ENCODE measurements at regions not wholly inside any gene's neighbourhood (a gene's known extent, or its start where the extent isn't known, plus 50 kb on each side); places are given as distances from the start of the nearest gene placed in this dataset.

DNA sequence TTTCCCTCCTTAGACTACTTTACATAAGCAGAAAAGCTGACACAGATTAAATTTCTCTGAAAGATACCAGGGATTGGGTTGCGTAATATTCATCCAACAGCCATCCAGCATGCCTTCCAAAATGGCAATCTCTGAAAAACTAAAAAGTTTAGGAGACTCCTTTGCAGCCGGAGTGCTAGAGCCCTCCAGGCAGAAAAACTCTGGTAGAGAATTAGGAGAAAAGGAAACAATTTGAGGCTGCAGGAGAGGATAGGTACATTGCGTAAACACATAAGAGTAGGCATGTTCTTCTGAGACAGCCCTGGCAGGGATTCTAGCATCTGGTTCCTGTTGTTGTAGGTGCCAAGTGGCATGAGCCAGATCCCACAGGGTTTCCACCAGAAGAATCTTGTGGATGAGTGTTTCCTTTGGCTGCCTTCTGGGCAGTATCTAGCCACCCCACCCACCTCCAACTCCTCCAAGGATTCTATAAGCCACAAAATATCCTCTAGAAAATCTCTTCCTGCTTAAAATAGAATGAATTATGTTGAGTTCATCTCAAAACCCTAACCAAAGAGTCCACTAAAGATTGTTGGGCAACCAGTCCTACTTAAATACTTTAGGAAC is 402.4 kb downstream of the HGF start:
- no peak for DNase-seq (ENCODE audit: low read depth in 2 of 2)

DNA sequence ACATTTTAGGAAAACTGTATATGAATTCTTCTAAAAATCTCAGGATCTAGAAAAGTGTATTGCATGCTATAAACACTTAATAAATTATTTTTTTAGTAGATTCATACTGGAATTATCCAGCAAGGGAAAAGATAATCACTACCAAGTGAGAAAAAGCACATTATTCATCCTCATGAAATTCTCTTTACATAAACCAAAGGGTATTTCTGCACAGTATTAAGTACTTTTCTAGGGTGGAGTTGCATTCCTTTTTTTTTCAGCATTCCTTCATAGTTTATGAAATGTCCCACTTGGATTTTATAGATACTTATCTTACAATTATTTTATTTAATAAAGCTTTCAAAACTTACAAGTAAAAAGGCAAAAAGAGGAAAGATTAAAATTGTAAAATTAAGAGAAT is 403.3 kb downstream of the HGF start:
- DNase-seq (ENCODE audit: low read depth in 2 of 2) = no peak

DNA sequence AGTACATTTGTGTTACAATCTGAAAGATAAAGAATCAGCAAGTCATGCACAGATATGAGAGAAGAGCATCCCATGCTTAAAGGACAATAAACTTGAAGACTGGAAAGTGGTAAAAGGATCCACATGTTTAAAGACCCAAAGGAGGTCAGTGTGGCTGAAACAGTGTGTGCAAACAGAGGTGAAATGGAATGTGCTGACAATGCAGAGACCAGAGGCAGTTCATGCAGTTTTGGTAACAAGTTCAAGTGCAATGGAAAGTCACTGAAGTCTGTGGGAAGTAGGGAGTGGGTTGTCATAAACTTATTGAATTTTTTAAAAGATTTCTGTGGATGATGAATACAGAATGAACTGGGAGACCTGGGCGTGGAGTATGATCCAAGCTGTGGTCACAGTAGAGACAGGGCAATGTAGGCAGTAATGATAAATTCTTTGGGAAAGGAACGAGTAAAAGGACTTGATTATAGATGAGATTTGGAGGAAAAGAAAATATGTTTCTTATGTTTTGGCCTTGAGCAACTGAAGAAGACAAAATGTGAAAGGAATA is 408.0 kb downstream of the HGF start:
- no peak for DNase-seq (ENCODE audit: low read depth in 2 of 2)

DNA sequence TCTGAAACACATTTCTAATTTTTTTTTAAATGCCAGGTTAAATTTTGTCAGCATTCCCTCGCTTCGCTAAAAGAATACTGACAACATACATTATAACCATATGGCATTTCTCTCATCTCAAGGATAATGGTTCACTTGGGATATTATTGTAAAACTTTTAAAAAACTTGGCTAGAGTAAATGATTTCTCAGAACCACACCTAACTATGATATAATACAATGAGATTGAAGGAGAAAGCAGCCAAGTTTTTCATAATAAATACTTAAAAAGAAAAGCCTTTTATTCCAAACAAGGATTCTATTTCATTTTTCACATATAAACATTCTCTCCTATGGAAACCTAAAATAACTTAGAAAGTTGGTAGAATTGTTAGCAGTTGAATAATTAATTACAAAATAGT is 413.9 kb downstream of the HGF start:
- DNase-seq (ENCODE audit: low read depth in 2 of 2) = no peak

DNA sequence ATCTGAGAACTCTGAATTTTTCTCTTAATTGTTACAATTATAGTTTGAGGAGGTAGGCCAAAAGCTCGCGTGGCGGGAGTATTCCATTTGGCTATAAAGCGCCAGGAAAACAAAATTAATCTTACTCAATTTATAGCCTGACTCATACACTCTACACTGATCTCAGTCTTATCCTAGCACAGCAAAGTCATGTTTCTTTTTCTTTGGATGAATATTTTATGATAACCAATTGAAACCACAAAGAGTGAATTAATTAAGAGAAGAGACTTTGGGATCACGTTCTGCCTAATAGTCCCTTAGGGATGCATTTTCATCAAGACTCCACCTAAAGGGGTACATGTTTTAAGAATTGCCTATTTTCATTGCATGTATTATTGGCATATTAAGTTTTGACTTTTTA is 420.8 kb downstream of the HGF start:
- no peak for DNase-seq (ENCODE audit: low read depth in 2 of 2)

DNA sequence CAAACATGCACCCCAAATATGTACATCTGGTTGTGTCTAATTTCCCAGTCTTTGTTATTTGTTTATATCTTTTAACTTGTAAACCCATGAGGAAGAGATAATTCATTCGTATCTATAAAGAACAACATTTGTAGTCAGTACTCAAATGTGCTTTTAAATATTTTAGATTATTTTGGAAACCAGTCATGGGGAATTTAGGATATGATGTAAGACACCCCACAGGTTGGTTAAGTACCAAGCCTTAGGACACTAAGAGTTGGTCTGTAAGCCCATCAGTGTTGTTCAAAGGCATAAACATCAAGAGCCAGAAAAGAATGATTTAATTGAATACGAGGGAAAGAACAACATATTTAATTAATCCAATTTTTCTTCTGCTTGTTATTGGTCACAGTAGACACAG is 421.1 kb upstream of the SEMA3C start:
- no peak for DNase-seq (ENCODE audit: low read depth in 2 of 2)

DNA sequence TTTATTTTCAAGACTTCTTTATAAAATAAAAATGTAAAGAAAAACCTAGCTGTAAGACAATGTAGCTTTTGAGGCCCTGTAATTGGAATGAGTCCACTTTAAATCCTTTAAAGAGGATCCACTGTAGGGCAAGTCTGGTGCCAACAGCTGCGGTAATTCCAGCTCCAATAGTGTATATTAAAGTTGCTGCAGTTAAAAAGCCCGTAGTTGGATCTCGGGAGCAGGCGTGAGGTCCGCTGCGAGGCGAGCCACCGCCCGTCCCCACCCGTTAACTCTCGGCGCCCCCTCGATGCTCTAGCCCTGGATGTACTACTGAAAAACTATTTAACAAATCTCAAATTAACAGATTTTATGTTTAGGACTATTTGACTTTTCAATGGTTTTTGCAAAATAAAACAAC is 414.7 kb upstream of the SEMA3C start:
- DNase-seq (ENCODE audit: low read depth in 2 of 2) = no peak

DNA sequence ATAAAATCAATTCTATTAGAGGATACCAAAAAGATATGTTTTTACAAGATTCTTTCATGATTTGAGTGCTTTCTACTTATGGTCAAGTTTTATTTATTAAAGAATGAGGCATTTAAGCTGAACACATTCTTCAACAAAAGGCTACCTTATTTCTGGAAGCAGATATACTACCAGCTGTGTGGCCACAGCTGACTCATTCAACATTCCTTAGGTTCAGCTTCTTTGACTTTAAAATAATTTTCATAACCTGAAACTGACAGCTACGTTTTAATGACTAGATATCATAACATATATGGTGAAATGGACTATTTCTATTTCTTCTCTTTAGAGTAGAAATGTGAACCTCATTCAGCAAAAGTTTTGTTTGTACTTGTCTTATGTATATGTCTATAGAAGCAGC is 414.2 kb upstream of the SEMA3C start:
- DNase-seq (ENCODE audit: low read depth in 2 of 2) = peak in 1 of 2 donors; percentile 20

DNA sequence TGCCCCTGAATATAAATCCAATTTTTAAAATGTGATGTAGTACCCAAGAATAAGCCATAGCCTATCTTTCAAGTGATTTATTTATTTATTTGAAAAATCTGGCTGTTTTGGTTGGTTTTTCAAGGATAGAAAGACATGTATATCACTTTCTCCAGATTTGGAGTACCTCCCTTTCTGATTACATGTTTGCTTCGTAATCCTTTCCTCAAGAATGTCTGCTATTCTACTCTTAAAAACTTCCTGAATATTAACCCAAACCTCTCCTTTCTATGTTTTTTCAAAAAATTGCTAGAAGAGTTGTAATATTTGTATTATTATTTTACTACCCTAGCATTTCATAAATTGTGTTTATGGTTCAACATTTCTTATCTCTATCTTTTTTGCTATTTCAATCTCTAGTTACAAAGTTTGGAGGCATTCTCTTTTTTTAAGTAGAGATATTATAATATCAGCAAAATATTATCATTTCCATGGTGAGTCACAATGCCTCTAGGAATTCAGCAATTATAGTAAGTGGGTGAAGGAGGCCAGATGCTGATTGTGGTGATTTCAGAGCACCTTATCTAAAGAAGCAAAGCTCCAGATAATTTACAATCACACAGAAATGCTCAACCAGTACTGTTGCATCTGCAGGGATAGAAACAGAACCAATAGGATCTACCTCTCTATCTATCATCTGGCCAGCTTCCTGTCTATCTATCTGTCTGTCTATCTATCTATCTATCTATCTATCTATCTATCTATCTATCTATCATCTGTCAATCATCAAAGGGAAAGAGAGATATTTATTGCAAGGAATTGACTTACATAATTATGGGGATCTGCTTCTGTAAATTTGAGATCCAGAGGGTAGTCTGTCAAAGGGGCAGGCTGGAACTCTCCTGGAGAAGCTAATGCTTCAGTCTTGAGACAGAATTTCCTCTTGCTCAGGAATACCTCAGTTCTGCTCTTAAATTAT is 412.5 kb upstream of the SEMA3C start:
- DNase-seq (ENCODE audit: low read depth in 2 of 2) = peak in 1 of 2 donors; percentile 26

DNA sequence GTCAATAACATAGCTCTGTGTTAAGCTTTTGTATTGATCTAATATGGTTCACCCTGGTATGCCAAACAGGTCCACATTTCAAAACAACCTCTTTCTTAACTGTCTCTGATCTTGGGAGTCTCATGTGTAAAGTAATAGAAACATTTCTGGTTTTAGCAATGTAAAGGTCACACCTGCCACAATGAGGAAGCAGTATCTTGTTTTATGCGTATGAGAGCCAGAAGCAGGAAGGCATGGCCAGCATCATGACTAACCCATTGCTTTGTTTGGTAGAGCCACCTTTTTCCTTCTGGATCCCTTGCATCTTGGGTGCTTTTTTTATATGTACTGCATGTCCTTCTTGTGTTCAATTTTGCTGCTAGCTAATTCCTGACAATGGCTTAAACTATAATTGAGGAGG is 411.3 kb upstream of the SEMA3C start:
- DNase-seq (ENCODE audit: low read depth in 2 of 2) = no peak

DNA sequence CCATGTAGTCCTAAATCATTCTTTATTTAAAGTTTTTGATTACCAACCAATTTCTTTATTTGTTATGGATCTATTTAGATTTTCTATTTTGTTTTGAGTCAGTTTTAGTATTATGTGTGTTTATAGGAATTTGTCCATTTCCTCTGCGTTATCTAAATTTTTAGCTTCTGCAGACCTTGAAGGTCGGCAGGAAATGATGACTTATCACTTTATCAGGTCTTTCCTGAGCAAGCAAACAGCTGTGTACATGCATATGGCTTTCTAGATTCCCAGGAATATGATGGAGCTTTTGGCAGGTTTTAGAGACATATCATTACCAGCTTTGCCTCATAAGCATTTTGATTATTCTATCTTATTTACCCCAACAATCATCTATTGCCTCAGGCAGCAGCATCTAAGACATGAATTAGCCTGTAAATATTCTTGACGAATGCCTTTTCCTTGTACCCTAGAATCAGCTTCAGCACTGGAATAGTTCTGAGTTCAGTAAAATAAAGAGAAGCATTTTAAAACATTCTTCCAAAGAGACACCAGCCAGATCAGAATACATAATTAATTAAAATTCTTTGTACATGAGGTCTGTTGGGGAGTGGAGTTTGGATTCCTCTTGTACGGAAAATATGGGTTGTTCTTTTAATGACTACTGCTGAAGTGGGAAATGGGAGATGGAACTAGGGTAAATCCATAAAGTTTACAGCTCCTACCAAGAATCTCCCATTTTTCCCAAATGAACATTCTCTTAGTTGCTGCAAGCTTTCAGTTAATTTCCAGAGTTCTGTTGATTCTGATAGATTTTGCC is 408.8 kb upstream of the SEMA3C start:
- peak; percentile 65 to 70 for DNase-seq (ENCODE audit: low read depth in 2 of 2)

DNA sequence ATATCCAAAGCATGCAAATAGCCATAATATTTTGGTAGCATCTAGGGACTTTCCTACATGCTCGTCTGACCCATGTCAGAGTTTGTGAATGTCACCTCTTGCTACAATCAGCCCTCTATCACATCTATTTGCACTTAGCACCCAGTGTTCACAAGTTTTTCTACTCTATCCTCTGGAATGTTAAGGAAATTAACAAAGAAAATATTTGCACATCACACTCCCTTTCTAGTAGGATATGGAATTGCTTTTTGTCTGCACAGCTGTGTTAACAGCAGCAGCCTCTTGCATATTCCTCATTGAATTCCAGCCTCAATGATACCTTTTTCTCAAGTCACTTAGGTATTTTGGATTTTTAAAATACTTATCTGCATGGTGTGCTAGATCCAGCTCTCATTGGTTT is 403.1 kb upstream of the SEMA3C start:
- DNase-seq (ENCODE audit: low read depth in 2 of 2) = no peak

DNA sequence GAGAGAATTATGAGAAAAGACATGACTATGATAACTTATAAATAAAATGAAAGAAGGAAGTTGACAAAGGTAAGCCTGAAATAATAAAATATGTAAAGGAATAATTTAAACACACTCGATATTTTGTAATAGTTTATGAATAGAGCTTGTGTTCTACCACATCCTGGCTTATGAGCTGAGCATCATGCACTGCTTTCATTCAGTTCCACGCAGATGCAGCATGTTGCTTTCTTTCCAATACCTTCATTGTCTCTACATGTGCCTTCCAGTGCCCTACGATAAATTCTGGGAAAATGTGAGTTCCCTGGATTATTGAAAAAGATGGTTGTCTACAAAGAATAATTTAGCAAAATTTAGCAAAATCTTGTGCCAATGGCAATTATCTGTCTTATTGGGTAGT is 398.9 kb upstream of the SEMA3C start:
- no peak for DNase-seq (ENCODE audit: low read depth in 2 of 2)

DNA sequence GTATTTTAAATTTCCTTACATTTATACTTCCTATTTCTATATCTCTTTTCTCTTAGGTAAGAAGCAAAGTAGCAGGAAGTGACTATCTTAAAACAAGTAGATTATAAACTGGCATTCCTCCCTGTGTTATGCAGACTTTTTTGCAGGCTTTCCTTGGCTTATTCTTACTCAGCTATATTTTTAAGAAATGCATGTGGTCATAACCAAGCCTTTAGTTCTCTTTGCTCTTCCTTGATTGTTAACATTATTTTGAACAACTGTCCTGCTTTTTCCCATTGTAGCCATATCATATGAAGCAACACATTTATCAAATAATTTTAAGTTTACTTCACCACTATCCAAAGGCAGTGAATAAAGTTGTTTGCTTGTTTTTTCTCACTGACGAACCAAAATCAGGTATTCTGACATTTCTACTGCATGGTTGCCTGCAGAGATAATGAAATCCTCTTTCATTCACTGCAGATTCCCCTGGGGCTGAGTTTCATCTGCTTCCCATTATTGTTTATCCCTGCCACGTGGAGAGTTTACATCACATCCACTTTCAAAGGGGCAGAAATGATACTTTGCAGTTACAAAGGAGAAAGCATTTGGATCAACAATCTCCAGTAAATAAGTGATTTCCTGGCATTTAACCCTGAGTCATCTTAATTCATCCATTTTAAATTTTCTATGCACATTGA is 389.9 kb upstream of the SEMA3C start:
- no peak for DNase-seq (ENCODE audit: low read depth in 2 of 2)

DNA sequence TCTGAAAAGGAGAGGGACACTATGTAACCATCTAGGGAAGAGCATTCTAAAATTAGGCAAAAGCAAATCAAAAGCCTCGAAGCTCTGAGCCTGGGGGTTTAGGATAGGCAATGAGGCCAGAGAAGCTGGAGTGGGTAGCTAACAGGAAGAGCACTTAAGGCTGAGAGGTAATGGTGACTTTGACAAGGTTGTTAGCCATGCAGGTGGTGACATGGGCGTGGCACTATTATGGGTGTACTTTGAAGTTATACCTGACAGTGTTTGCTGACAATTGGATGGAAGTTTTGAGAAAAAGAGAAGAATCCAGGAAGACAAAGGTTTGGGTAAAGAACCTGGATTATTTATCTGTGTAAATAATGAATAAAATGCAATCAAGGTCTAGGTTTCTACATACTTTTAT is 383.0 kb upstream of the SEMA3C start:
- no peak for DNase-seq (ENCODE audit: low read depth in 2 of 2)

DNA sequence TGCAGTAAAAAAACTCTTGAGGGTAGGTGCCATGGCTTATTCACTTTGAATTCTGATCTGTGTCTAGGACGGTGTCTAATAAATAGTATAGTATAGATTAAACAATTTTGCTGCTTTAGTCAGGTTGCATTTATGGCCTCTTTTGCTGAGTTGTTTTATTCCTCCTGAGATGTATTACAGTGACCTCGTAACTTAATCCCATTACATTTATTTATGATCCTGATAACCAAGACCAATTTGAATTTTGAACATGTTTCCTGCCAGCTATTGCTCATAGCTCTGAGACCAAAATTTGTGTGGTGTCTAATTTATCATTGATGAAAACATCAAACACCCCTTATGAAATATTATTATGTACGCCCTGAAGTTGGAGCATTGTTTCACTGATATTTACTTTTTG is 381.9 kb upstream of the SEMA3C start:
- no peak for DNase-seq (ENCODE audit: low read depth in 2 of 2)

DNA sequence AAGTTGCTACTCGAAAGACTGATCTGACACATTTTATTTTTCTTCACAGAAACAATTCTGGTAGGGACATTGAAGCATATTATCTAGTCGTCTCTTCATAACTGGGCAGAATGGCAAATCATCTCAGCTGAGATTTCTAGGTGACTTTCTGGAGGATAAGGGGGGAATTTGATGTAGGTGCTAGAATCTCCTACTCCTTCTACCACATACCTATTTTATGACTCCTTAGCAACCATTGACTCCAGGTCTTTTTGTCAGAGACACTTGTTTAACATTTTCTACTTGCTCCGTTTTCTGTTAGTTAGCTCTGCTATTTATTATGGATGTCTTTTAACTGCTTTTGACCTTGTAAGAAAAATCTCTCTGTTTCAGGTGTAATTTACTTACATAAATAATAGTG is 380.9 kb upstream of the SEMA3C start:
- no peak for DNase-seq (ENCODE audit: low read depth in 2 of 2)

DNA sequence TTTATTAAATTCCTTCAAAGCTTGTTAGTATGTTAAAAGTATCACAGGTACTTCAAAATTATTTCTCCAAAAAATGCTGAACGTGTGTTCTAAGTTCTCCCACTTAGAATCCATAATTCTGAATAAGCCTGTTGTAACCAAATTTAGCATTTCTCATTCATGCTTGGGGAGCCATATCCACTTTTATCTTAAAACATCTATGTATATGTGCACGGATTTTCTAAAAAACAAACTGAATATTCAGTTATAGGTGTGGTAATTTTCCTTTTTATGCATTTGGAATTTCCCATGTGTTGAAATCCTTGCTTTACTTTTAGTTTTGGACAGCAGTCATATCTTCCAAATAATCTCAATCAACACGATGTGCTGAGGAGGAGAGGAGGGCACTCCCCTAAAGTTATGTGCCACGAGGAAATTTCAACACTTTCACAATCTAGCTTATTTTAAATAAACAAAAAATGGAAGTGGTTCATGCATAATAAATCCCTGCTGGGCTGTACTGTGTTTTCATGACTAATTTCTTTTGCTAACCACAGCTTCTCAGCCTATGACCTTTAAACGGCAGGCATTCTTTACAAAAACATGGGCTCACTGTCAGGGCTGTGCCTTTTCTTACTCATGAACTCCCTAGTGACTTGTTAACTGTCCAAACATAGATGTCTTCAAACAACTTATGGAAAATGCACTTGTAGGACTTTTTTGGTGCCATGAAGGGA is 380.3 kb upstream of the SEMA3C start:
- peak; percentile 24 to 80 for DNase-seq (ENCODE audit: low read depth in 2 of 2)

DNA sequence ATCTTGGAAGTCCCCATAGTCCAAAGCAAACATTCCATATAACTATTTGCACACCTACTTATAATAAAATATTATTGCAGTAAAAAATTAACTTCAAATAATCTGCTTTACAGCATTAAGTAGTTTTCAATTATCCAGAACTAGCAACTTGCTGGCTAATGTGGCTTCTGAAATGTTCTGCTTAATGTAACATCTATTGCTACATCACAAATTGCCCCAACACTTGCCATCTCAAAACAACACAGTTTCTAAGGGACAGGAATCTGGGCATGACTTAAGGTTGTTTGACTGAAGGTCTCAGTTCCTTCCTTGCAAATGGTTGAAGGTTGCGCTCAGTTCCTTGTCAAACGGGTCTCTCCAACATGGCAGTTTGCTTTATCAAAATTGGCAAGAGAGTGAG is 378.5 kb upstream of the SEMA3C start:
- no peak for DNase-seq (ENCODE audit: low read depth in 2 of 2)

DNA sequence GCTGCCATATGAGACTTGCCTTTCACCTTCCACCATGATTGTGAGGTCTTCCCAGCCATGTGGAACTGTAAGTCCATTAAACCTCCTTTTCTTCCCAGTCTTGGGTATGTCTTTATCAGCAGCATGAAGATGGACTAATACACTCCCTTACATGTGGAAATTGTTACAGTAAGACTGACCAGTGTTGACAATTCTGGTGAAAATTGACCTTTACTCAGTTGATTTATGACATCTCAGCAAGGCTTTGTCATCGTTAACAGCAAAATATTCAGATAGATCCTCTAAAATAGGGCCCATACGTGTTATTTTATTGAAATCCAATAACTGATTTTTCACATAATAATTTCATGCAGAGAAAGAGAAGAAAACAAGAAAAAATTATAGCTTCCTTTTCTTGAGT is 377.9 kb upstream of the SEMA3C start:
- no peak for DNase-seq (ENCODE audit: low read depth in 2 of 2)

Data from dermis microvascular lymphatic vessel endothelial cell (primary cell).